Gastroesophageal sphincter (tissue), 3 donors: ENCODE measurements at regions not wholly inside any gene's neighbourhood (a gene's known extent, or its start where the extent isn't known, plus 50 kb on each side); places are given as distances from the start of the nearest gene placed in this dataset.

Source experiments
- CTCF ChIP-seq, 4 experiments: fragments of 200-600 bp in 2 of 4; fragments of 450-650 bp in 2 of 4; sonication (generic) in 1 of 4; IDR thresholded peaks; one replicate each; pipeline ENCODE4 v1.5.1; 2017 to 2019; ENCODE audit warnings: antibody characterized with exemption in 4 of 4, mild to moderate bottlenecking in 2 of 4, moderate library complexity in 2 of 4
- POLR2A ChIP-seq, 2 donors: fragments of 450-650 bp; IDR thresholded peaks; one replicate each; pipeline ENCODE4 v1.6.1; 2017; ENCODE audit warnings: antibody characterized with exemption in 2 of 2, mild to moderate bottlenecking in 2 of 2, moderate library complexity in 1 of 2
- POLR2AphosphoS5 ChIP-seq: sonication (generic); formaldehyde crosslinking; IDR thresholded peaks from one replicate; pipeline ENCODE4 v1.6.1; 2017; ENCODE audit warnings: antibody characterized with exemption

- TF ChIP-seq POLR2A (IDR thresholded peaks at IDR 0.05): no peak
- TF ChIP-seq CTCF (IDR thresholded peaks at IDR 0.05): no peak
- TF ChIP-seq POLR2AphosphoS5: no peak
These were observed 494.5 kb downstream of the RMST start for GRCh38 chr12:97957109-97957508.
